K562 (cell line): ENCODE measurements at regions not wholly inside any gene's neighbourhood (a gene's known extent, or its start where the extent isn't known, plus 50 kb on each side); places are given as distances from the start of the nearest gene placed in this dataset.

Experiments
- ATAC-seq: fragments of 200-7000 bp; cut with Tn5 transposase; 3 replicates; pipeline ENCODE4 v1.9.1; 2020; ENCODE audit warnings: moderate library complexity
- BruUV-seq: library from RNA; stranded (reverse); fragments of 400-500 nt; replicated peaks from 2 replicates; lab custom pipeline; 2021; lab: Mats Ljungman, UMichigan
- CTCF ChIA-PET: fragments of 300-600 bp; formaldehyde crosslinking; extraction: SDS; loops from one replicate; lab custom pipeline; 2021; ENCODE audit warnings: low intra/inter-chr PET ratio; lab: Yijun Ruan, JAX
- POLR2A ChIA-PET: fragments of 300-600, 350-650 bp; sonication (Branson Sonifier 250); formaldehyde crosslinking; extraction: SDS; loops from one replicate; lab custom pipeline; 2021; ENCODE audit warnings: antibody characterized with exemption, inconsistent platforms; lab: Yijun Ruan, JAX
- DNase-seq, 4 experiments: peaks; one replicate each; pipeline versions ENCODE4 v3.0.0 to v3.0.0-alpha.2; 2011 to 2018; ENCODE audit warnings: low spot score in 3 of 4, mixed read lengths in 3 of 4; ENCODE audit errors: extremely low read depth in 1 of 4
- FAIRE-seq: peaks from 2 replicates; lab custom pipeline; 2011; peaks lifted over from hg19 to GRCh38; lab: Jason Lieb, UNC
- H2AFZ ChIP-seq: 2 replicates; pipeline ENCODE4 v1.6.0; 2011; ENCODE audit warnings: low read depth, low read length, control low read depth, inconsistent platforms
- H3K27ac ChIP-seq: fragments of 200-600 bp; 3 replicates; pipeline ENCODE4 v1.8.0; 2011; ENCODE audit warnings: low read depth, mild to moderate bottlenecking, control low read depth, inconsistent platforms, low read length, moderate library complexity, mixed read lengths; ENCODE audit errors: extremely low read depth
- H3K27me3 ChIP-seq, 2 experiments: fragments of 300-600 bp in 1 of 2; 2 replicates in 1 of 2; 3 replicates in 1 of 2; pipeline versions ENCODE4 v1.6.0 to v1.8.0; 2011; ENCODE audit warnings: inconsistent platforms in 2 of 2, low read length in 2 of 2, mild to moderate bottlenecking in 1 of 2, mixed read lengths in 1 of 2, moderate library complexity in 1 of 2; ENCODE audit not compliant: control insufficient read depth in 2 of 2, insufficient read depth in 2 of 2
- H3K36me3 ChIP-seq: fragments of 300-600 bp; 3 replicates; pipeline ENCODE4 v1.8.0; 2011; ENCODE audit warnings: mild to moderate bottlenecking, low read length, inconsistent platforms; ENCODE audit not compliant: control insufficient read depth, insufficient read depth
- H3K4me1 ChIP-seq, 2 experiments: fragments of 200-600 bp in 1 of 2; replicated peaks in 1 of 2; 2 replicates in 1 of 2; 3 replicates in 1 of 2; pipeline versions ENCODE4 v1.5.1 to v1.8.0; 2011; ENCODE audit warnings: inconsistent platforms in 2 of 2, low read length in 2 of 2, mild to moderate bottlenecking in 1 of 2, mixed read lengths in 1 of 2, moderate library complexity in 1 of 2; ENCODE audit not compliant: control insufficient read depth in 2 of 2, insufficient read depth in 2 of 2
- H3K4me2 ChIP-seq: 2 replicates; pipeline ENCODE4 v1.6.1; 2011; ENCODE audit warnings: low read length, control low read depth, inconsistent platforms, mixed read lengths; ENCODE audit not compliant: insufficient read depth
- H3K4me3 ChIP-seq: fragments of 200-600 bp; sonication (generic), shearing (Covaris generic); 2 replicates; pipeline ENCODE4 v1.5.1; 2016; ENCODE audit warnings: control low read depth, inconsistent platforms
- H3K79me2 ChIP-seq: fragments of 200-600 bp; 3 replicates; pipeline ENCODE4 v1.8.0; 2011; ENCODE audit warnings: low read length, inconsistent platforms; ENCODE audit not compliant: control insufficient read depth, insufficient read depth
- H3K9ac ChIP-seq, 2 experiments: 2 replicates each; pipeline versions ENCODE4 v1.6.0 to v1.6.1; 2011; ENCODE audit warnings: low read depth in 2 of 2, low read length in 2 of 2, control low read depth in 1 of 2, inconsistent platforms in 1 of 2, mild to moderate bottlenecking in 1 of 2, mixed read lengths in 1 of 2; ENCODE audit not compliant: insufficient read depth in 1 of 2
- H3K9me1 ChIP-seq: one replicate; pipeline ENCODE4 v1.6.0; 2011; ENCODE audit warnings: inconsistent platforms, mild to moderate bottlenecking, low read length, moderate library complexity; ENCODE audit not compliant: control insufficient read depth, insufficient read depth
- H3K9me3 ChIP-seq: replicated peaks from 2 replicates; pipeline ENCODE4 v1.5.1; 2011; ENCODE audit warnings: low read depth, low read length, inconsistent platforms; ENCODE audit not compliant: control insufficient read depth, insufficient read depth
- H4K20me1 ChIP-seq: replicated peaks from 2 replicates; pipeline ENCODE4 v1.6.1; 2011; ENCODE audit warnings: low read length, inconsistent platforms, mixed read lengths; ENCODE audit not compliant: control insufficient read depth, insufficient read depth
- HLTF ChIP-seq: fragments of 450-650 bp; IDR thresholded peaks from 2 replicates; pipeline ENCODE4 v1.6.1; 2016
- NR2C2 ChIP-seq, 2 experiments: fragments of 200-800 bp in 1 of 2; sonication (Bioruptor generic) in 1 of 2; sonication (generic) in 1 of 2; formaldehyde crosslinking in 1 of 2; IDR thresholded peaks; 2 replicates each; pipeline versions ENCODE4 v1.6.1 to v1.8.0; 2016 to 2022; ENCODE audit warnings: mild to moderate bottlenecking in 1 of 2, missing compliant biosample characterization in 1 of 2, missing genetic modification characterization in 1 of 2, missing genetic modification reagents in 1 of 2
- NR4A1 ChIP-seq, 2 experiments: fragments of 250-450 bp in 1 of 2; fragments of 450-650 bp in 1 of 2; sonication (Bioruptor Pico) in 1 of 2; IDR thresholded peaks; 2 replicates each; pipeline versions ENCODE4 v1.4.0 to v1.6.1; 2016 to 2020; ENCODE audit warnings: mild to moderate bottlenecking in 2 of 2, missing compliant biosample characterization in 1 of 2, missing genetic modification characterization in 1 of 2, moderate library complexity in 1 of 2
- PHB2 ChIP-seq: fragments of 450-650 bp; IDR thresholded peaks from 2 replicates; pipeline ENCODE4 v1.6.1; 2017; ENCODE audit warnings: low read depth
- POLR2A ChIP-seq: fragments of 450-650 bp; conservative IDR thresholded peaks from 2 replicates; pipeline ENCODE4 v1.6.1; 2016
- RBM25 ChIP-seq: fragments of 200-400 bp; formaldehyde crosslinking; IDR thresholded peaks from 2 replicates; pipeline ENCODE4 v1.6.1; 2018; ENCODE audit warnings: low read length, low read depth, moderate library complexity; ENCODE audit not compliant: severe bottlenecking
- RREB1 ChIP-seq: fragments of 250-450 bp; sonication (Bioruptor Pico); IDR thresholded peaks from 2 replicates; pipeline ENCODE4 v1.4.0; 2020
- THRAP3 ChIP-seq: fragments of 450-650 bp; IDR thresholded peaks from 2 replicates; pipeline ENCODE4 v1.6.1; 2016; ENCODE audit warnings: mild to moderate bottlenecking, inconsistent platforms, borderline replicate concordance
- ZNF239 ChIP-seq: fragments of 250-450 bp; sonication (Bioruptor Pico); IDR thresholded peaks from 2 replicates; pipeline ENCODE4 v1.4.0; 2020; ENCODE audit warnings: mild to moderate bottlenecking
- ZSCAN32 ChIP-seq: fragments of 450-650 bp; formaldehyde crosslinking; IDR thresholded peaks from 2 replicates; pipeline ENCODE4 v1.4.0; 2020; ENCODE audit warnings: mild to moderate bottlenecking, moderate library complexity
- WGBS: fragments of 100-300 bp; shearing (Covaris generic); methylation state at CpG from one replicate; pipeline ENCODE4 v1.1.6; 2016; ENCODE audit warnings: low coverage, mixed read lengths; ENCODE audit not compliant: insufficient coverage; ENCODE audit errors: missing lambda C conversion rate; 5-methylcytosine and 5-hydroxymethylcytosine counted together
- in situ Hi-C: fragments of 300-500 bp; cut with MboI; formaldehyde crosslinking; loops from 4 replicates; pipeline ENCODE4 v1.15.0; 2018; ENCODE audit warnings: inconsistent platforms, mixed read lengths
- intact Hi-C: fragments of 100-400 bp; cut with micrococcal nuclease; formaldehyde crosslinking; loops from 2 replicates; pipeline ENCODE4 v1.14.2; 2022
- TF ChIP-seq, protein P1 (sequence below): fragments of 450-650 bp; formaldehyde crosslinking; IDR thresholded peaks from 2 replicates; pipeline ENCODE4 v1.4.0; 2020; ENCODE audit warnings: mild to moderate bottlenecking, moderate library complexity
- TF ChIP-seq, protein P2 (sequence below): sonication (generic); formaldehyde crosslinking; IDR thresholded peaks from 2 replicates; pipeline ENCODE4 v1.8.0; 2023; ENCODE audit warnings: mild to moderate bottlenecking, missing genetic modification reagents

- POLR2A ChIA-PET = no interaction called here
- Histone ChIP-seq H3K27me3 (peaks cover 24 to 34% of the 10 kb centered on the region in 2 experiments; a peak in 4 of 5 replicates), H3K9me3 (no peaks in the 10 kb centered on the region), H3K79me2 (no peaks in the 10 kb centered on the region), H3K27ac (no peak overlapping the region), H3K4me2 (no peak overlapping the region), H3K9ac (no peak overlapping the region), H3K4me3 (no peak overlapping the region), H3K36me3 (no peaks in the 10 kb centered on the region), H4K20me1 (no peaks in the 10 kb centered on the region; the same call in 1 of the 2 replicates), H2AFZ (no peak overlapping the region), H3K4me1 (no peaks in the 10 kb centered on the region), H3K9me1 (no peaks in the 10 kb centered on the region)
- no peak for DNase-seq
- no TSS peak for BruUV-seq
- no peak for FAIRE-seq
- ATAC-seq = no peak
- intact Hi-C loops (no loop called here), in situ Hi-C loops (no loop called here)
- 3% methylated on average over 3 of the region's 3 CpGs for WGBS
- CTCF ChIA-PET = no interaction called here
- TF ChIP-seq, protein P1, sequence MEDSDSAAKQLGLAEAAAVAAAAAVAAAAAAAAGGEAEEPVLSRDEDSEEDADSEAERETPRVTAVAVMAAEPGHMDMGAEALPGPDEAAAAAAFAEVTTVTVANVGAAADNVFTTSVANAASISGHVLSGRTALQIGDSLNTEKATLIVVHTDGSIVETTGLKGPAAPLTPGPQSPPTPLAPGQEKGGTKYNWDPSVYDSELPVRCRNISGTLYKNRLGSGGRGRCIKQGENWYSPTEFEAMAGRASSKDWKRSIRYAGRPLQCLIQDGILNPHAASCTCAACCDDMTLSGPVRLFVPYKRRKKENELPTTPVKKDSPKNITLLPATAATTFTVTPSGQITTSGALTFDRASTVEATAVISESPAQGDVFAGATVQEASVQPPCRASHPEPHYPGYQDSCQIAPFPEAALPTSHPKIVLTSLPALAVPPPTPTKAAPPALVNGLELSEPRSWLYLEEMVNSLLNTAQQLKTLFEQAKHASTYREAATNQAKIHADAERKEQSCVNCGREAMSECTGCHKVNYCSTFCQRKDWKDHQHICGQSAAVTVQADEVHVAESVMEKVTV = no peak
- TF ChIP-seq ZSCAN32 (no peak), HLTF (no peak), ZNF239 (CRISPR knock-in tag) (no peak), PHB2 (no peak), NR2C2 (CRISPR knock-in tag; IDR thresholded peaks at IDR 0.05) (no peak), NR2C2 (tag; IDR thresholded peaks at IDR 0.05) (no peak), THRAP3 (no peak), RBM25 (peak; percentile 51), RREB1 (no peak), NR4A1 (CRISPR knock-in tag; IDR thresholded peaks at IDR 0.05) (no peak), NR4A1 (tag; IDR thresholded peaks at IDR 0.05) (no peak), POLR2A (no peak)
- TF ChIP-seq, protein P2, sequence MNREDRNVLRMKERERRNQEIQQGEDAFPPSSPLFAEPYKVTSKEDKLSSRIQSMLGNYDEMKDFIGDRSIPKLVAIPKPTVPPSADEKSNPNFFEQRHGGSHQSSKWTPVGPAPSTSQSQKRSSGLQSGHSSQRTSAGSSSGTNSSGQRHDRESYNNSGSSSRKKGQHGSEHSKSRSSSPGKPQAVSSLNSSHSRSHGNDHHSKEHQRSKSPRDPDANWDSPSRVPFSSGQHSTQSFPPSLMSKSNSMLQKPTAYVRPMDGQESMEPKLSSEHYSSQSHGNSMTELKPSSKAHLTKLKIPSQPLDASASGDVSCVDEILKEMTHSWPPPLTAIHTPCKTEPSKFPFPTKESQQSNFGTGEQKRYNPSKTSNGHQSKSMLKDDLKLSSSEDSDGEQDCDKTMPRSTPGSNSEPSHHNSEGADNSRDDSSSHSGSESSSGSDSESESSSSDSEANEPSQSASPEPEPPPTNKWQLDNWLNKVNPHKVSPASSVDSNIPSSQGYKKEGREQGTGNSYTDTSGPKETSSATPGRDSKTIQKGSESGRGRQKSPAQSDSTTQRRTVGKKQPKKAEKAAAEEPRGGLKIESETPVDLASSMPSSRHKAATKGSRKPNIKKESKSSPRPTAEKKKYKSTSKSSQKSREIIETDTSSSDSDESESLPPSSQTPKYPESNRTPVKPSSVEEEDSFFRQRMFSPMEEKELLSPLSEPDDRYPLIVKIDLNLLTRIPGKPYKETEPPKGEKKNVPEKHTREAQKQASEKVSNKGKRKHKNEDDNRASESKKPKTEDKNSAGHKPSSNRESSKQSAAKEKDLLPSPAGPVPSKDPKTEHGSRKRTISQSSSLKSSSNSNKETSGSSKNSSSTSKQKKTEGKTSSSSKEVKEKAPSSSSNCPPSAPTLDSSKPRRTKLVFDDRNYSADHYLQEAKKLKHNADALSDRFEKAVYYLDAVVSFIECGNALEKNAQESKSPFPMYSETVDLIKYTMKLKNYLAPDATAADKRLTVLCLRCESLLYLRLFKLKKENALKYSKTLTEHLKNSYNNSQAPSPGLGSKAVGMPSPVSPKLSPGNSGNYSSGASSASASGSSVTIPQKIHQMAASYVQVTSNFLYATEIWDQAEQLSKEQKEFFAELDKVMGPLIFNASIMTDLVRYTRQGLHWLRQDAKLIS (CRISPR knock-in tag) = no peak
These were observed 157.3 kb downstream of the C5orf15 start for GRCh38 chr5:133811168-133811567.
